ENCODE measurements at regions not wholly inside any gene's neighbourhood (a gene's known extent, or its start where the extent isn't known, plus 50 kb on each side); places are given as distances from the start of the nearest gene placed in this dataset.
A peak's percentile ranks its signal among the peaks of the same experiment; 100 is the strongest.
"Not testable (repeated sequence)": the region's sequence is repeated elsewhere in the genome, so short reads cannot be mapped to it uniquely, and the experiment has no call there.

GRCh38 chr3:105130911-105131310, 235.8 kb upstream of the ALCAM start:
- DNase-seq (ENCODE audit: low read depth) = no peak
- TF ChIP-seq CTCF (IDR thresholded peaks at IDR 0.05; ENCODE audit: insufficient read depth, low read depth, low read length, missing control alignments) = no peak
- H3K4me3 ChIP-seq (ENCODE audit: low read depth, low read length) = no peak overlapping the region

- no peak for DNase-seq (ENCODE audit: low read depth)
Observed at GRCh38 chr3:105137911-105138310, 228.8 kb upstream of the ALCAM start.

GRCh38 chr3:105139881-105140560, 226.7 kb upstream of the ALCAM start:
- TF ChIP-seq CTCF (IDR thresholded peaks at IDR 0.05; ENCODE audit: insufficient read depth, low read depth, low read length, missing control alignments) = no peak
- no peak for DNase-seq (ENCODE audit: low read depth)

More at GRCh38 chr3:105137911-105138310, 228.8 kb upstream of the ALCAM start:
- TF ChIP-seq CTCF (IDR thresholded peaks at IDR 0.05; ENCODE audit: insufficient read depth, low read depth, low read length, missing control alignments) = no peak
- H3K4me3 ChIP-seq (ENCODE audit: low read depth, low read length) = no peak overlapping the region

GRCh38 chr3:105140899-105141367, 225.8 kb upstream of the ALCAM start:
- H3K4me3 ChIP-seq (ENCODE audit: low read depth, low read length) = no peak overlapping the region
- peak; percentile 11 for DNase-seq (ENCODE audit: low read depth)
- no peak for TF ChIP-seq CTCF (IDR thresholded peaks at IDR 0.05; ENCODE audit: insufficient read depth, low read depth, low read length, missing control alignments)

More at GRCh38 chr3:105139881-105140560, 226.7 kb upstream of the ALCAM start:
- no peak overlapping the region for H3K4me3 ChIP-seq (ENCODE audit: low read depth, low read length)

GRCh38 chr3:105144837-105145236, 221.9 kb upstream of the ALCAM start:
- no peak for TF ChIP-seq CTCF (IDR thresholded peaks at IDR 0.05; ENCODE audit: insufficient read depth, low read depth, low read length, missing control alignments)
- DNase-seq (ENCODE audit: low read depth) = no peak
- no peak overlapping the region for H3K4me3 ChIP-seq (ENCODE audit: low read depth, low read length)

GRCh38 chr3:105145511-105145910, 221.2 kb upstream of the ALCAM start:
- no peak for DNase-seq (ENCODE audit: low read depth)
- TF ChIP-seq CTCF (IDR thresholded peaks at IDR 0.05; ENCODE audit: insufficient read depth, low read depth, low read length, missing control alignments) = no peak
- no peak overlapping the region for H3K4me3 ChIP-seq (ENCODE audit: low read depth, low read length)

- DNase-seq (ENCODE audit: low read depth); H3K4me3 ChIP-seq (ENCODE audit: low read depth, low read length): not testable (repeated sequence)
Observed at GRCh38 chr3:105149197-105149596, 217.5 kb upstream of the ALCAM start.
